Epithelial cell of prostate (primary cell): ENCODE measurements at regions not wholly inside any gene's neighbourhood (a gene's known extent, or its start where the extent isn't known, plus 50 kb on each side); places are given as distances from the start of the nearest gene placed in this dataset.
A peak's percentile ranks its signal among the peaks of the same experiment; 100 is the strongest.

Source experiments
- DNase-seq: peaks from one replicate; pipeline ENCODE4 v3.0.0-alpha.2; 2011; ENCODE audit warnings: low read depth, low spot score
- H3K27ac ChIP-seq: fragments of 450-650 bp; 2 replicates; pipeline ENCODE4 v1.5.1; 2017; ENCODE audit warnings: mild to moderate bottlenecking

DNA sequence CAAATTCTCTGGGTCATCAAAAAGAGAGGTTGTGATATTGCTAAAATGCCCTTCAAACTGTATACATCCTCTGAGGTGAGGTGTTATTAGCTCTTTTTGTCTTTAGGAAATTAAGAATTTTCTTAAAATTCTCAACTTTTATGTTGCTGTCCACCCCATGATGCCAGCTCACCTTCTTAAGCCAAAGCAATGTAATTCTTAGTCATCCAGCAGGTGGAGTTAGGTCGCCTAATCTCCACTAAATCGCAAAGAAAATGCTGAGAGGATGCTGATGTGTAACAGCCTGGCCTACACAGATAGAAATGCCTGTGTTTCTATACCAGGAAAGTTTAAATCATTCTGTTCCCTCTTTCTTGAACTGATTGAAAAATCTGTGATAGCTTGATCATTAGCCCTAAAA is 770.2 kb upstream of the ALCAM start:
- no peak overlapping the region for H3K27ac ChIP-seq
- DNase-seq = no peak

GRCh38 chr3:104598848-104599511 is 767.7 kb upstream of the ALCAM start:
- peak; percentile 46 for DNase-seq

GRCh38 chr3:104604326-104605010 is 762.2 kb upstream of the ALCAM start:
- no peak for DNase-seq
- H3K27ac ChIP-seq = peak overlapping the region; percentile 19

More at GRCh38 chr3:104598848-104599511, 767.7 kb upstream of the ALCAM start:
- no peak overlapping the region for H3K27ac ChIP-seq

DNA sequence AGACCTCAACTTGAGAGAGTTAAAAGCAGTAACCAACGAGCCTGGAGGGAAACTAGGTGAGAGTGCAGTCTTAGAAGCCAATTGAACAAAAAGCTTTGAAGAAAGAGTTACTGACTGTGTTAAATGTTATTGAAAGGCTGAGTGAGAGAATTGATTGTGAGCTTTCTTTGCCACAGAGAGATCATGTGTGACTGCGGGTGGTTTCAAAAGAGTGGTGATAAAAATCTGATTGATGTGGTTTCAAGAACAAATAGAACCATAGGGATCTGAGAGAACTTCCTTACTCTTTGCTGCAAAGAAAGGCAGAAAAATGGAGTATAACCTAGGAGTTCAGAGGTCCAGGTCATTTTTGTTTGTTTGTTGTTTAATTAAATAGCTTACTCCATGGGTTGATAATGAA is 759.9 kb upstream of the ALCAM start:
- no peak for DNase-seq
- H3K27ac ChIP-seq = no peak overlapping the region

DNA sequence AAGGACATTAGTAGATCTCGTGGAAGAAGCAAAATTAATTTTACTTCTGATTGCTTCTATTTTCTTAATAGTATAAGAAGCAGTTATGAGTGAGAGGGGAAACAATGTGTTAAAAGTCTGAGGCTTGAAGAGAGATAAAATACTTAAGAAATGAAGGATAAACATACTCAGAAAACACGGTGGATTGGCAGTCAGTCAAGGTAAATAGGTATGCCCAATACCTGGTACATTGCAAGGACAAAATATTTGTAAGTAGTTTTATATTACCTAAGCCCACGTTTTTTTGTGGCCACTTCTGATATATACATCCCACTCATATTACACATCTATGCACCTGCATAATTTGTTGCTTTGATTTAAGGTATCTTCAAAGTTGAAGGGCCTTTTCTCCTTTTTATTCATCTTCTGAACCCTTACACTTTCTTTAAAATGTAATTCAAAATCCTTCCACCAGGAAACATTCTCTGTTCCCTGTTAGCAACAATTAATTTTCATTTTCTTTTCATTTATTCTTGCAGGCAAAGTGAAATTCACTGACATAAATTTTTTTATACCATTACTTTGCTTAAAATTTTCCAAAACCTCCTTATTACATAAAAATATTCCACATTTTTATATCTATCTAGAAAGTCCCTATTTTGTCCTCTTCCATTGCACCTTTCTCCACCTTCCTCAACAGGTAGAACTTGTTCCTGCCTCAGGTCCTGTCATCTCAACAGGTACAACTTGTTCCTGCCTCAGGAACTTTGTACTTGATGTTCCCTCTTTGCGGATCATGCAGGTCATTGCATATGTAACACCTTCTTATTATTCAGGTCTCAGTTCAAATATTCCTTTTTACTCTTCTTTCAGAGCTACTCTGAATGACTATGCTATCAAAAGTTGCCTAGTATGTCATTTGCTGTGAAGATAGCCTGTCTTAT is 755.7 kb upstream of the ALCAM start:
- peak overlapping the region; percentile 26 for H3K27ac ChIP-seq
- DNase-seq = peak; percentile 22

DNA sequence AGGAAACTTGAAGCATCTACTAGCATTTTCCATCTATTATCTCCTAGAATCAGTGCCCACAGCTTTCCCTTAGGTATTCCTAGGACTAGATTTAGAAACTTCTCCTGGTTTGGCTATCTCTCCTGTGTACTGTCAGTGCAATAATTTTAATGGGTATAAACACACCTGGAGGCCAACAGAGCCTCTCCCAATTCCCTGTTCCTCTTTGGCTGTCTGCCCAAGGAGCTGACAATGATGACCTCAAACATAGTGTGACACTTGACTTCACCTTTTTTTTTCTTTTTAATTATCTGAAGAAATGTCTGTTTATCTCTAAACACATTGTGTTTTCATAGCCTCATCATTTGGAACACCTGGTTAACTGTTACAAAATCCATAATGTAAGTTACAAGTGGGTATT is 754.5 kb upstream of the ALCAM start:
- DNase-seq = no peak

GRCh38 chr3:104614564-104614963 is 752.1 kb upstream of the ALCAM start:
- DNase-seq = no peak
- no peak overlapping the region for H3K27ac ChIP-seq

More for the DNA sequence above, 754.5 kb upstream of the ALCAM start:
- peak overlapping the region; percentile 26 for H3K27ac ChIP-seq

GRCh38 chr3:104628185-104628789 is 738.4 kb upstream of the ALCAM start:
- DNase-seq = peak; percentile 22
- H3K27ac ChIP-seq = peak overlapping the region; percentile 54

- peak overlapping the region; percentile 54 for H3K27ac ChIP-seq
- DNase-seq = no peak
Observed at GRCh38 chr3:104629038-104629437, 737.7 kb upstream of the ALCAM start.

DNA sequence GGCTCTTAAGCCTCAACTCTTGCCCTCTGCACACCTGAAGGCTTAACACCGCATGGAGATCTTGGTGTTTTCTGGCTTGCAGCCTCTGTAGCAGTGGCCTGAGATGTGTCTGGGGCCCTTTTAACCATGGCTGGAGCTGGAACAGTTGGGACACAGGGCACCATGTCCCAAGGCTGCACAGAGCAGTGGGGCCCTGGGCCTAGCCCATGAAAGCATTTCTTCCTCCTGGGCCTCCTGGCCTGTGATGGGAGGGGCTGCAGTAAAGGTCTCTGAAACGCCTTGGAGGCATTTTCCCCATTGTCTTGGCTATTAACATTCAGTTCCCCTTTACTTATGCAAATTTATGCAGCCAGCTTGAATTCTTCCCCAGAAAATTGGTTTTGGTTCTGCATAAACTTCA is 735.5 kb upstream of the ALCAM start:
- DNase-seq = no peak
- H3K27ac ChIP-seq = no peak overlapping the region

DNA sequence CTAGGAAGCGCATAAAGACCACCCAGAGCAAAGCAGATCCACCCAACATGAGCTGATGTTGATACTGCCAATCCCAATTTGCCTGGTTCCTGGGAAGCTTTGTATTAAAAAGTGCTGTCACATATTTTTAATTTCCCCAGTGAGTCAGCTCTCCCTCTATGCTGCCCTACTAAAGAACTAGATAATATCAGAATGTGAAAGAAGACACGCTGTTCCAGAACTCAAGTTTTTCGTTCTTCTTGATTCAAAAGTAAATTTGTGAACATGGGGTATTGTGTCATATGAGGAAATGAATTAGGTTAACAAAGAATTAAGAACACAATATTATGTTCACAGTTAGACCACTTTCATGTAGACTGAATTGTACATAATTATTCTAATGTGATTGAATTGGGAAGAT is 734.2 kb upstream of the ALCAM start:
- no peak for DNase-seq

DNA sequence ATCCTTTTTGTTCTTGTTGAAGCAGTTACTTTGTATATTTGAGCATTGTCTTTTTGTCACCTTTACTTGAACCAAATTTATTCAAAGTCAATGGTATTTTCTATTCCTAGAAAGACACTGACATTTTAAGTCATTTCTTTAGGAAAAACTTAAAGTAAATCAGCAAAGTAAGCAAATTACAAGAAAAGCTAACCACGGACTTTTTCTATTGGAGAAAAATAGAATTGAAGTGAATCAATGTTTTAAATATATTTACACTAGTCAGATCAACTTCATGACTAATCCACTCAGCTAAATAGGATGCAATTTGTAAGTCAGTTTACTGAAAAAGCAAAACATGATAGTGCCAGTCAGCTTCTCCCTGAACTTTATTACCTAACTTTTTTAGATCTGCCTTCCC is 733.8 kb upstream of the ALCAM start:
- H3K27ac ChIP-seq = no peak overlapping the region
- DNase-seq = no peak

More for the DNA sequence above, 734.2 kb upstream of the ALCAM start:
- no peak overlapping the region for H3K27ac ChIP-seq

GRCh38 chr3:104635872-104636580 is 730.7 kb upstream of the ALCAM start:
- no peak overlapping the region for H3K27ac ChIP-seq
- no peak for DNase-seq

- DNase-seq = no peak
- H3K27ac ChIP-seq = no peak overlapping the region
Observed at GRCh38 chr3:104642827-104643226, 723.9 kb upstream of the ALCAM start.

GRCh38 chr3:104646196-104646595 is 720.5 kb upstream of the ALCAM start:
- no peak for DNase-seq
- no peak overlapping the region for H3K27ac ChIP-seq

DNA sequence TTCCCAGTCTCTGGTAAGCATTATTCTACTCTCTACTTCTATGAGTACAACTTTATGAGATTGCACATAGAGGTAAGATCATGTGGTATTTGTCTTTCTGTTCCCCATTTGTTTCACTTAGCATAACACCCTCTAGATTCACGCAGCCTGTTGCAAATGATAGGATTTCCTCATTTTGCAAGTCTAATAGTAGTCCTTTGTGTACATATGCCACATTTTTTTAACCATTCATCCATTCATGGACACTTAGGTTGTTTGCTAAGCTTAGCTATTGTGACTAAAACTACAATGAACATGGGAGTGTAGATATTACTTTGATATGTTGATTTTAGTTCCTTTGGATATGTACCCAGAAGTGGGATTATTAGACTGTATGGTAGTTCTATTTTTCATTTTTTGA is 717.9 kb upstream of the ALCAM start:
- no peak overlapping the region for H3K27ac ChIP-seq
- no peak for DNase-seq

- H3K27ac ChIP-seq = no peak overlapping the region
- no peak for DNase-seq
Observed at GRCh38 chr3:104669083-104669482, 697.6 kb upstream of the ALCAM start.

GRCh38 chr3:104672331-104672730 is 694.4 kb upstream of the ALCAM start:
- DNase-seq = no peak
- no peak overlapping the region for H3K27ac ChIP-seq

GRCh38 chr3:104673981-104674380 is 692.7 kb upstream of the ALCAM start:
- no peak for DNase-seq

GRCh38 chr3:104676241-104676640 is 690.5 kb upstream of the ALCAM start:
- no peak for DNase-seq
- H3K27ac ChIP-seq = no peak overlapping the region

More at GRCh38 chr3:104673981-104674380, 692.7 kb upstream of the ALCAM start:
- no peak overlapping the region for H3K27ac ChIP-seq
